Fibroblast of skin of scalp (primary cell): ENCODE measurements at regions not wholly inside any gene's neighbourhood (a gene's known extent, or its start where the extent isn't known, plus 50 kb on each side); places are given as distances from the start of the nearest gene placed in this dataset.
"Not testable (repeated sequence)": the region's sequence is repeated elsewhere in the genome, so short reads cannot be mapped to it uniquely, and the experiment has no call there.

Experiments
- DNase-seq: peaks from one replicate; pipeline ENCODE4 v3.0.0-alpha.2; 2013

DNA sequence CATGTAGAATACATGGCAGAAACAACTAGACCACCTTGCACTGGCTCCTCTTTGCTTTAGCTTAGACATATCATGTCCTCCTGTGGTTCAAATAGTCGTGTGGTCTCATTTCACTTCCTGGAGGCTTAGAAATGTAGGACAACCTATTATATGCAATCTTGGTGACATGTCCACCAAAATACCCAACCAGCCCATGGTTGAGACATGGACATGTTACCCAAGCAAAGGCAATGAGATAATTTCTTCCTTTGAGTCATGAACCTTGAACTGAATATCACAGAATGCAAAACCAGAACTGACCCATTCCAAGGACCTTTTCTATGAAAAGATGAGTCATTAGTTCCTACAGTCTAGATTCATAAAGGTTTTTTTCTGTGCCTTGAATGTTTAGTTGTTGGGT lies 309.0 kb upstream of the MDFIC2 start:
- DNase-seq = no peak

DNA sequence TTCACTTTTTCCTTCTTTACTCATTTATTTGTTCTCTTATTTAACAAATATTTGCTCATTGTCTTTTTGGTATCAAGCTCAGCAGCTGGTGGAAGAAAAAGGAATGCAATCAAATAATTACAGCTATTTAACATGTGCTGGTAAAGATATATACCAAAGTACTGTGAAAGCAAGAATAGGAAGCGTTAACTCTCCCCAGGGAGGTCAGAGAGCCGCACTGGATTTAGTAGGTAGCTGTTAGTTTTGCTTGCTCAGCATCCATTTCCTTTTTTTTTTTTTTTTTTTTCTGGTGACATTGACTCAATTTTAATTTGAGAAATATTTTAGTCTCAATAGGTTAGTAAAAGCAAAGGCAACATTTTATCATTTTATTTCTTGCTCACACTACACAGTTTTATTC lies 308.5 kb upstream of the MDFIC2 start:
- no peak for DNase-seq

DNA sequence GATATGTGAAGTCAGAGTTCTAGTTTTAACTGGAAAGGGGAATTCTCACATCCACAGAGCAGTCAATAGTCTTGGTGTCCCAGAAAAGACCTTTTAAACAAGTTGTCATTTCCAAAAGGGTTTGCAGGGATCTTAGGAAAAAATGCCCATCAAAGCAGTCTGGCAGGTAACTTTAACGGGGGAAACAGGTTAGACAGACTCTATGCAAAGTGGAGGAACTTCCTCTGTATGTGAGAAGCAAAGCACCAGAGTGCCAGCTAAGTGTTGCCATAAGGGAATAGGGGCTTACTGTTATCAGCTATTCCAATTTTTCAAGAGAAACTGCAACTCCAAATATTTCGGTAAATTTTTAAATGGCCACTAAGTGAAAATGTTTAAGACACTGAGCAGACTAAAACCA lies 307.9 kb upstream of the MDFIC2 start:
- DNase-seq = no peak

DNA sequence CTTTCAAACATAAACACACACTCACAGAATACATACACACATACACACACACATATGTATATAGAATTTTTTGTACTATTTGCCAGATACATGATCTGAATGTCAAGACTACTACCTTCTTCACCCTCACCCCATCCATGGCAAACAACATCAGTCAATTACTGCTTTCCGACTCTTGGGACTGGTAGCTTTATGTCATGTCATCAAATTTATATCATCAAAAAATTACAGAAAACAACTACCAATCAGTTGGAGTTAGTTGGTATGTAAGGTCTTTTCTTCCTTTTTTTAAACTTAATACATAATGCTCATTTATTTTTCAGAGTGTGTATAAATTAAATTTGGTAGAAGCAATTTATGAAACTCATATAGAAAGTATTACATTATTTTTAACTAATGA lies 305.7 kb upstream of the MDFIC2 start:
- DNase-seq = no peak

DNA sequence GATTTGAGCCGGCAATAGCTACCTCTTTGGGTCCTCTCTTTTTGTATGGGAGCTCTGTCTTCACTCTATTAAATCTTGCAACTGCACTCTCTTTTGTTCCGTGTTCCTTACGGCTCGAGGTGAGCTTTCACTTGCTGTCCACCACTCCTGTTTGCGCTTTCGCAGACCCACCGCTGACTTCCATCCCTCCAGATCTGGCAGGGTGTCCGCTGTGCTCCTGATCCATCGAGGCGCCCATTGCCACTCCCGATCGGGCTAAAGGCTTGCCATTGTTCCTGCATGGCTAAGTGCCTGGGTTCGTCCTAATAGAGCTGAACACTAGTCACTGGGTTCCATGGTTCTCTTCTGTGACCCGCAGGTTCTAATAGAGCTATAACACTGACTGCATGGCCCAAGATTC lies 304.9 kb upstream of the MDFIC2 start:
- not testable (repeated sequence) for DNase-seq

DNA sequence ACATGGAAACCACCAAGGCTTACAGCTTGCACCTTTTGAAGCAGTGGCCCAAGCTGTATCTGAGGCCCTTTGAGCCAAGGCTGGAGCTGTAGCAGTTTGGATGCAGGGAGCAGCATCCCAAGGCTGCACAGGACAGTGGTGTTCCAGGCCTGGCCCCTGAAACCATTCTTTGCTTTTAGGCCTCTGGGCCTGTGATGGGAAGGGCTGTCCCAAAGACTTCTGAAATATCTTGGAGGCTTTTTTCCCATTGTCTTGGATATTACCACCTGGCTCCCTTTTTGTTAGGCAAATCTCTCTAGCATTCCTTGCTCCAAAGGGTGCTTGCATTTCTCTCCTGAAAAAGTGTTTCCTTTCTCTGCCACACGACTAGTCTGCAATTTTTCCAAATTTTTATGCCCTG lies 302.8 kb upstream of the MDFIC2 start:
- DNase-seq = no peak

DNA sequence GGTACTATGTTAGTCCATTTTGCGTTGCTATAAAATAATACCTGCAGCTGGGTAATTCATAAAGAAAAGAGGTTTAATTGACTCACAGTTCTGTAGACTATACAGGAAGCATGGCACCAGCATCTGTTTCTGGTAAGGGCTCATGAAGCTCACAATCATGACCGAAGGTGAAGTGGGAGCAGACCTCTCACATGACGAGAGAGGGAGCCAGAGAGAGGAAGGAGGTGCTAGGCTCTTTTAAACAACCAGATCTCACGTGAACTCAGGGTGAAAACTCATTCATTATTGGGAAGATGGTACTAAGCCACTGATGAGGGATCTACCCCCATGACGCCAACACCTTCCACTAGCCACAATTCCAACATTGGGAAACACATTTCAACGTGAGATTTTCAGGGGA lies 301.7 kb upstream of the MDFIC2 start:
- DNase-seq = no peak

DNA sequence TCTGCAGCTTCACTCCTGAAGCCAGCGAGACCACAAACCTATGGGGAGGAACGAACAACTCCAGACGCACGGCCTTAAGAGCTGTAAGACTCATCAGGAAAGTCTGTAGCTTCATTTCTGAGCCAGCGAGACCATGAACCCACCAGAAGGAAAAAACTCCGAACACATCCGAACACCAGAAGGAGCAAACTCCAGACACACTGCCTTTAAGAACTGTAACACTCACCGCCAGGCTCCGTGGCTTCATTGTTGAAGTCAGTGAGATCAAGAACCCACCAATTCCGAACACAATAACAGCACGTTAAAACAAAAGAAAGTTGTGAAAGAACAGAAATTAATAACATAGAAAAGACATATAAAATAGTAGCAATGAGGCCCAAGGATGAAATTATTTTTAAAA lies 300.5 kb upstream of the MDFIC2 start:
- DNase-seq = no peak

DNA sequence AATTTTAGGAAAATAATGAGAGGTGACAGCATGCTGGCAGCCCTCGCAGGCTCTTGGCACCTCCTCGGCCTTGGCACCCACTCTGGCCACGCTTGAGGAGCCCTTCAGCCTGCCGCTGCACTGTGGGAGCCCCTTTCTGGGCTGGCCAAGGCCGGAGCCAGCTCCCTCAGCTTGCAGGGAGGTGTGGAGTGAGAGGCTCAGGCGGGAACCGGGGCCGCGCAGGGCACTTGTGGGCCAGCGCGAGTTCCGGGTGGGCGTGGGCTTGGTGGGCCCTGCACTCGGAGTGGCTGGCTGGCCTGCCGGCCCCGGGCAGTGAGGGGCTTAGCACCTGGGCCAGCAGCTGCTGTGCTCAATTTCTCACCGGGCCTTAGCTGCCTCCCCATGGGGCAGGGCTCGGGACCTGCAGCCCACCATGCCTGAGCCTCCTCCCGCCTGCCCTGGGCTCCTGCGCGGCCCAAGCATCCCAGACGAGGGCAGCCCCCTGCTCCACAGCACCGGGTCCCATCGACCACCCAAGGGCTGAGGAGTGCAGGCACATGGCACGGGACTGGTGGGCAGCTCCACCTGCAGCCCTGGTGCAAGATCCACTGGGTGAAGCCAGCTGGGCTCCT lies 299.3 kb upstream of the MDFIC2 start:
- not testable (repeated sequence) for DNase-seq

DNA sequence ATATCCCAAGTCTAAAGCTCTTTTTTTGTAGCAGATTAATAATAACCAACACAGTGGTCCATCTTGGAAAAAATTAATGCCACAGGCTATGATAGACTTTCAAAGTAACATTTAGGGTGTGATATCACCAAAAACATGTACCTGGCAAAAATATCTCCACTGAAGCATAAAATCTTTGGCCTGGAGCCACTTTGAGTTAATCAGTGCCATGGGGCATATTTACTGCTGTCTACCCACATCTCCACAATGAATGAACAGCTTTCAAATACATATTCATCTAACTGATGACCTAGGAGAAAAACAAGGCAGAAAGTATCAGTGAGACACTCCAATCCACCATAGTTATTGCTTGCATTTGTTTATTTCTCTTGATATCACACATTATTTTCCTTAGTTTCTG lies 296.0 kb upstream of the MDFIC2 start:
- no peak for DNase-seq

DNA sequence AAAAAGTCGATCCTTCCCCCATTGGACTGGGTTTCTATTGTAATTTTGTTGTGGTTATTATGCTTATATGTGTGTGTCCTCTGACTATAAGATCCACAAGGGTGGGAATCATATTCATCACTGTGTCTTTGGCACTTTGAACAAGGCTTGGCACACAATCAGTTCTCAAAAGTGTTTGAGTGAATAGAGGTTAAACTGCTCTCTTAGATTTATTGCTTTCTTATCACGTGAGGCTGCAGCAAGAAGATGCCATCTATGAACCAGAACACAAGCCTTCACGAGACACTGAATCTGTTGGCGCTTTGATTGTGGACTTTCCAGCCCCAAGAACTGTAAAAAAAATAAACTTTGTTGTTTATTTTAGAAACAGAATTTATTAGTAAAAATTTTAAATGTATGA lies 295.0 kb upstream of the MDFIC2 start:
- no peak for DNase-seq

DNA sequence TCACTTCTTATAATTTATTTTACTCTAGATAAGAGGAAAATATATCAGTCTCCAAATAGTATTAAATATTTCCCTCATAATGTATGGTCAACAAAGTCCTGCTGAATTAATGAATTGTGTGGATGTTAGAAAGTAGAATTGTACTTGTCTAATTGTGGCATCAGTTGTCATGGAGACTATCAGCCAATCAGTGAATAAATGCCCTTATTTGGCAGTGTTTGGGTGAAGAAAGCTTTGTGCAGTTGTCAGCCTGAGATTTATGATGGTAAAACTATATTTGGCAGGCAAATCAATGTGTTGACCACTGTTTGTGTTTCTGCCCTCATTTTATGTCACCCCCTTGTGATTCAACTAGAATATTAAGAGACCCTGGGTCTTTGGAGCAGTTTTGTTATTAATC lies 293.6 kb upstream of the MDFIC2 start:
- DNase-seq = peak; percentile 4

DNA sequence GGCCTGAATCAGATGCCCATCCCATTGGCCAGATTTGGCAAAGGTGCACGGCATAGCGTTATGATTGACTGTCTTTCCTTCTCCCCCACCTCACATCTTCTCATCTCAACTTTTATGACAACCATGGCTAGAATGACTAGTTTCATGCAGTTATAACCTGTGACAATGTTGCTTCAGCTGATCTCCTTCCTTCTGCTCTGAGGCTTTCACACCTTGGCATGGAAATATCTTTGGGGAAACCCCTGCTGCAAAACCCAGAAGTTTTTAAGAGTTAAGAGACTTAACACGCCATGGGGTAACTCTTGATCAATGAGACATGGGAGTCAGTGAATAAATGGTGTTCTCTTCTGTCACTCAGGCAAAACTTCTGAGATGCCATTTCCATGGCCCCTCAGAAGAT lies 290.7 kb upstream of the MDFIC2 start:
- no peak for DNase-seq

DNA sequence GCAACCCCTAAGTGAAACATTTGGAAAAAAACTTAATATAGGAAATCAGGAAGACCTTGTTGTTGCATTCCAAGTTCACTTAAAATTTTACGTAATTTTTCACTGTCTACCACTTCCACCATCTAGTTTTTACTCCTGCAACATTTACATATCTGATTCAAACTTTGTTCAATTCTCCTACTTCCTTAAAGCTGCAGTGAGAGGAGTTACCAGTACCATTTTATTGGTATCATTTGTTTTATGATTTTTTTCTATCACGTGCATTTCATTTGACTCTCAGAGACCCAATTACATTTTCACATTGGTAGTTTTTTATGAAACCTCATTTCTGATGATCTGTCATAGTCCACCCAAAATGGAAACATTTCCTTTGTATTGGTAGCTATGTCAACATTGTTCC lies 284.9 kb upstream of the MDFIC2 start:
- no peak for DNase-seq

DNA sequence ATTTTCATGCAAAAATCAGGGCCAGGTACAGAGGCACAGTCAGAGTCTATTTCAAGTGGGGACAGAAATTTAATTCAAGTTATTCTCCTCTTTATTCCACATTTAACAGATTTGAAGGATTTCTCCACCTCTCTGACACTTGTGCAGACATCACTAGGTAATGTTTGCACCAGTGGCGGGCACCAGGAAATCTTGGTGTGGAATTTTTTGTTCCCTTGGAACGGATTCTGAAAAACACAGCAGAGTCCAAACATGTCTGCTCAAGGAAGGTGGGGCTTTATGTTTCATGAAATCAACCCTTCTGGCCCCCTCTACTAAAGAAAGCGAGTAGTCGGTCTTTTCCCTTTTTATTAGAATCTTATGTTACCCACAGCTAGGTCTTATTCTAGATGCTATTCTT lies 271.2 kb upstream of the MDFIC2 start:
- DNase-seq = no peak

DNA sequence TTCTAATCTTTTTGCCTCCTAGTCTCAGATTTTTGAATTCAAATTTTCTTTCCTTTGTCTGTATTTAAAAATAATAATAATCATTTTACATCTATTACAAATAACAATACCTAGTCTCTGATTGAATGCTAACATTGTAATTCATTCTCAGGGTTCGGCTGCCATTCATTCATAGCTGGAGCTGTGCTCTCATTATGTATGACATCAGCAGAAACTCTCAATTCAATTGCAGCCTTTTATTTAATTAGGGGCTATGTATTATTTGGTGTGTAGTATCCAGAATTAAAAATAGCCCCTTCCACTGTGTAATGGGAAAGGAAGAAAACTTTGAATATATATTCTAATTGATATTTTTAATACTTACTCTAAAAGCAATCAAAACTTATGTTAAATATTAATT lies 270.4 kb upstream of the MDFIC2 start:
- DNase-seq = no peak

DNA sequence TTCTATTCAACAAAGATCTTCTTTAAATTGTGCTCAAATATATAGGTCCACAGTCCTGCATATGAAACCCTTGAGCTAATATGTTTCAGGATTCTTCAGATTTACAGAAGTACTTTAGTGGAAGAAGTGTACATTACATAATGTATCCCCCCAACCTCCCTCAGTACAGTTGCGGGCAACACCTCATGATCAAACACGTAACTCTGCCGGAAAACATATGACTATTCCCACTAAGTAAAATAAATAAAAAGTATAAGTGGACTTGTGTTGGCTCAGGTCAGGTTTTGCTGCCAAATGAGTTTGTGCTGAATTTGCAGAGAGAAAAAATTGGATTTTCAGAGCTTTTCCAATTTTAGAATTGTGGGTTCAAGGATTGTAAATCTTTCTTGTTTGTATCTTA lies 267.6 kb upstream of the MDFIC2 start:
- no peak for DNase-seq

DNA sequence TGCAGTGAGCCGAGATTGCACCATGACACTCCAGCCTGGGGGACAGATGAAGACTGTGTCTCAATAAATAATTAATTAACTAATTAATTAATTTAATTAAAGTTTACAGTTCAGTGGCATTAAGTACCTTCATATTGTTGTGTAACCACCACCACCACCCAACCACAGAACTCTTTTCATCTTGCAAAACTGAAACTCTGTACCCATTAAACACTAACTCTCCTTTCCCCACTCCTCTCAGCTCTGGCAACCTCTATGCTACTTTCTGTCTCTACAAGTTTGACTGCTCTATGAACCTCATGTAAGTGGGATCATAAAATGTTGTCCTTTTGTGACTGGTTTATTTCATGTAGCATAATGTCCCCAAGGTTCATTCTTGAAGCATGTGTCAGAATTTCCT lies 259.3 kb upstream of the MDFIC2 start:
- no peak for DNase-seq

DNA sequence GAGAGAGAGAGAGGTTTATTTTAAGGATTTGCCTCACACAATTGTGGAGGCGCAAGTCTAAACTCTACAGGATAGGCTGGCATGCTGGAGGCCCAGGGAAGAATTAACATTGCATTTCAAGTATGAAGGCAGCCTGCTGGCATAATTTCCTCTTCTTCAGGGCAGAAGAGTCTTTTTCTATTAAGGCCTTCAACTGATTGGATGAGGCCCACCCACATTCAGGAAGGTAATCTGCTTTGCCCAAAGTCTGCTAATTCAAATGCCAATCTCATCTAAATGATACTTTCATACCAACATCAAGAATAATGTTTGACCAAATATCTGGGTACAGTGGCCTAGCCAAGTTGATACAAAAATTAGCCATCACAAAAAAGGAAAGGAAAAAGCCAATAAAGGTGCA lies 258.1 kb upstream of the MDFIC2 start:
- DNase-seq = no peak

DNA sequence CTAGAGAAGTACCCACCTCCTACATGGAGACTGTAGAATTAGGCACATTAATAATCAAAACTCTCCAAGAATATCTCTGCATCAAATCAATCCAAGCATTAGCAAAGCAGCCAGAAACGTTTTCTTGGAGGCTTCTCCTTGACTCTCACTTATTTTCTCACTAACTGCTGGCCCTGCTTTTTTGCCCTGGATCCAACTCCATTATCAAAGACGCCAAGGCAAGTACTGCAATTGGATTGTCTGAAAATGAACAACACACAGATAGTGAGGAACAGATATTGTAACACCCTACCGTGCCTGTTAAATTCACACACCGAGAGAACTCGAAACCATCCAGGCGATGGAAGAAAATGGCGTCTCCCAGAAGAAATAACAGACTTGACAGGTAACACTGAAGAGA lies 256.2 kb upstream of the MDFIC2 start:
- no peak for DNase-seq

DNA sequence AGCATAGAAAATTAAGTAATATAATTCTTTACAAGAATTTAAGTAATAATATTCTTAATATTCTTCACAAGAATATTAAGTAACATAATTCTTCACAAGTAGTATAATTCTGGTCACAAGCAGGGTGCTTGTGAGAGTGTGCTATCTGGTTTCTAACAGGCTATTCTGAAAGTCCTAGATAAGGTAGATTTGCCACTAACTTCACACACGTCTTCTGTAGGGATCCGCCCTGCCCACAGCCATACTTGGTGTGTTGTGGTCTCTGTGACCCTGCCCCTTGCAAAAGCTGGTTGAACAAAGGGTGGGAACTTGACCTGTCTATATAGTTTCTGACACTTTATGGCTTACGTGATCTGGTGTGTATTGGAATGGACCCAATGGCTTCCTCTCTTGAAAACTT lies 253.4 kb upstream of the MDFIC2 start:
- DNase-seq = no peak

DNA sequence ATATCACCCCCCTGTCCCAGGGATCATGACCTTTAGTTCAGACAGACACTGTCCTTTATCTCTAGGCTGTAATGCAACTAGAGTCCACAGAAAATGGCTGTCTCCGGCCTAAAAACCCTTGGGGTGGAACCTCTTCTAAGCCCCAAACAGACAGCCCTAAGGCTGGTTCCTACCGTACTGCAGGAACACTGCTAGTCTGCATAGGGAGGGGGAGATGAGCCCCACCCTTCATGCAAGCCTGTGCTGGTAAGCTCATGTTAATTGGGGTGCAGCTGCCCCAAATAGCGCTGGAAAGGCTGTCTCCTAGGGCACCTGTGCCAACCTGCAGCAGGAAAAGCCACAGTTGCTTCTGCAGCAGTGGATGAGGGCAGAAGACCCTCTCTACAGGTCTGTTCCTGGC lies 252.1 kb upstream of the MDFIC2 start:
- no peak for DNase-seq

DNA sequence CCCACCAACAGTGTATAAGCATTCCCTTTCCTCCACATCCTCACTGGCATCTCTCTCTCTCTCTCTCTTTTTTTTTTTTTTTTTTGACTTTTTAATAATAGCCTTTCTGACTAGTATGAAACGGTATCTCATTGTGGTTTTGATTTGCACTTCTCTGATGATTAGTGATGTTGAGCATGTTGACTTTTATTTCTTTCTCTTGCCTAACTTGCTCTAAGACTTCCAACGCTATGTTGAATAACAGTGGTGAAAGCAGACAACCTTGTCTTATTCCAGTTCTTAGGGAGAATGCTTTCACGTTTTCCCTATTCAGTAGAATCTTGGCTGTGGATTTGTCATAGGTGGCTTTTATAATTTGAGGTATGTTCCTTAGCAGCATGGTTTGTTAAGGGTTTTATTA lies 249.4 kb upstream of the MDFIC2 start:
- peak; percentile 62 for DNase-seq

DNA sequence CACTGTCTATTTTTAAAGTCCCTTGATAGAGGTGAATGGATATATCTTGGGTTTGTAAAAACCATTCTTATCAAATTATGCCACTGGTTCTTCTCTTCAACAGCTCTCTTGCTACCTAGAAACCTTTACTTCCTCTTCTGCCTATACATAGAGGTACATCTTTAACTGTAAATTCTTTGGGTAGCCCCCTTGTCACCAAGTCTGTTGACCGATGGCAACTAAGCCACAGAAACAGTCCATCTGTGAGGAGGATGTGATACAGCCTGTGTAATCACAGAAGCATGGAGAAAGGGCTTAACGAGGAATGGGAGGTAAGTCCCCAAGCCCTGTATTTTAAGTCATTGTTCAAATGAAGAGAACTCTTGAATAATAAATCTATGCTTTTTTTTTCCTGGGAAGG lies 246.5 kb upstream of the MDFIC2 start:
- no peak for DNase-seq

DNA sequence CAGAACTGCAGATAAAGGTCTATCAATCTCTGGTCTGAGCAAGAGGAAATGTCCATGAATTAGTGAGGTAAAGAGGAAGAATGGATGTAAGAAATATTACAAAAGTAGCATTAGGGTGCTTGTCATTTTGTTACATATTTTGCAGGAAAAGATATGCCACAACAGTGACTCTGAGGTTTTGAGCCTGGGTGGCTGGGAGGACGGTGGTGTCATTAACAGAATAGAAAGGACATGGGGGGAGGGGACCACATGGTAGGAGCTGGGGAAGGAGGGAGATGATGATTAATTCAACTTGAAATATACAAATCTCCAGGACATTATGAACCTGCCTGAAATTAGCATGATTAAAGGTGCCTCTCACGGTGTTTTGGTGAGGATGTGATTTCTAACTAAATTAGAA lies 245.5 kb upstream of the MDFIC2 start:
- no peak for DNase-seq

DNA sequence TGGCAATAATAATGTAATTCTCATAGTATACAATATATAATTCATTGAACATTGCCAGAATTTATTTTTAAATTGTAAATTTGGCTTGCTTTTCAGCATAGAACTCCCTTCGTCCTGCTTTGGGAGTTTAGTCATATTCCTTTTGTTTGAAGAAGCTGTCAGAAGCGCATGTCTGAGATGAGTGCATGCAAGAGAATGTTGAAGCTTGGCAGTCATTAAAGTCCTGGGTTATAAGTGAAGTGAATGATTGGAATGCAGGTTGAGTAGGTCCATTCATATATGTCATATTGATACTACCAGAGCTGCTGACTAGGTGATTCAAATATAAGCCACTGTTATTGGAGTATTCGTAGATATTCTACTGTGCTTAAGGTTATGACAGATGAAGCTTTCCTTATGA lies 243.6 kb upstream of the MDFIC2 start:
- DNase-seq = peak; percentile 52
